ENCODE measurements at regions not wholly inside any gene's neighbourhood (a gene's known extent, or its start where the extent isn't known, plus 50 kb on each side); places are given as distances from the start of the nearest gene placed in this dataset.

- Histone ChIP-seq H3K4me1 (ENCODE audit: control insufficient read depth, insufficient read depth, low read length) (0 out of 2 replicates have a peak, but pooled peaks cover 2% of the 10 kb centered on the region), H3K27ac (ENCODE audit: low read length) (peak overlapping the region; percentile 42; the same call in 1 of the 2 replicates), H3K36me3 (ENCODE audit: control insufficient read depth, insufficient read depth, low read length) (no peaks in the 10 kb centered on the region), H3K4me3 (ENCODE audit: low read depth in 2 of 2, low read length in 2 of 2) (peak overlapping the region; percentile 48 to 67), H3K9me3 (ENCODE audit: control insufficient read depth, insufficient read depth, low read depth, low read length) (no peaks in the 10 kb centered on the region), H3K27me3 (ENCODE audit: control insufficient read depth, insufficient read depth, low read length) (no peaks in the 10 kb centered on the region)
- in situ Hi-C loops (cut with HindIII; ENCODE audit: low pct_unique_long_range_greater_than_20kb, low sequenced_read_pairs) (no loop called here), intact Hi-C loops (cut with micrococcal nuclease; ENCODE audit: unreplicated experiment) (loop anchor here (2.0 kb wide), 1 partner anchor 96 kb away; no protein-coding TSS in a partner anchor)
- no TSS peak for BruUV-seq (replicated peaks)
- POLR2A ChIA-PET, result no interaction called here
- ATAC-seq (peak; percentile 73; the same call in 1 of the 2 replicates), DNase-seq (ENCODE audit: low read depth, low spot score) (no peak)
- CTCF ChIA-PET, result interaction anchor here (0.7 kb wide), 1 partner anchor 24 kb away, joined by 3 read pairs; no protein-coding TSS in a partner anchor
- TF ChIP-seq SIN3A (IDR thresholded peaks at IDR 0.05; ENCODE audit: borderline replicate concordance, insufficient read depth, low read depth, low read length) (no peak), POLR2AphosphoS5 (IDR thresholded peaks at IDR 0.05; ENCODE audit: low read depth, low read length) (no peak), TCF7L2 (IDR thresholded peaks at IDR 0.05; ENCODE audit: low read depth, low read length) (no peak), REST (IDR thresholded peaks at IDR 0.05; ENCODE audit: insufficient read depth in 1 of 2, low read depth in 2 of 2, low read length in 1 of 2) (no peak)
- TF ChIP-seq, protein P1, sequence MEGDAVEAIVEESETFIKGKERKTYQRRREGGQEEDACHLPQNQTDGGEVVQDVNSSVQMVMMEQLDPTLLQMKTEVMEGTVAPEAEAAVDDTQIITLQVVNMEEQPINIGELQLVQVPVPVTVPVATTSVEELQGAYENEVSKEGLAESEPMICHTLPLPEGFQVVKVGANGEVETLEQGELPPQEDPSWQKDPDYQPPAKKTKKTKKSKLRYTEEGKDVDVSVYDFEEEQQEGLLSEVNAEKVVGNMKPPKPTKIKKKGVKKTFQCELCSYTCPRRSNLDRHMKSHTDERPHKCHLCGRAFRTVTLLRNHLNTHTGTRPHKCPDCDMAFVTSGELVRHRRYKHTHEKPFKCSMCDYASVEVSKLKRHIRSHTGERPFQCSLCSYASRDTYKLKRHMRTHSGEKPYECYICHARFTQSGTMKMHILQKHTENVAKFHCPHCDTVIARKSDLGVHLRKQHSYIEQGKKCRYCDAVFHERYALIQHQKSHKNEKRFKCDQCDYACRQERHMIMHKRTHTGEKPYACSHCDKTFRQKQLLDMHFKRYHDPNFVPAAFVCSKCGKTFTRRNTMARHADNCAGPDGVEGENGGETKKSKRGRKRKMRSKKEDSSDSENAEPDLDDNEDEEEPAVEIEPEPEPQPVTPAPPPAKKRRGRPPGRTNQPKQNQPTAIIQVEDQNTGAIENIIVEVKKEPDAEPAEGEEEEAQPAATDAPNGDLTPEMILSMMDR (IDR thresholded peaks at IDR 0.05), result no peak
These were observed 87.9 kb downstream of the ZXDA start for GRCh38 chrX:57822398-57822797.

DNA sequence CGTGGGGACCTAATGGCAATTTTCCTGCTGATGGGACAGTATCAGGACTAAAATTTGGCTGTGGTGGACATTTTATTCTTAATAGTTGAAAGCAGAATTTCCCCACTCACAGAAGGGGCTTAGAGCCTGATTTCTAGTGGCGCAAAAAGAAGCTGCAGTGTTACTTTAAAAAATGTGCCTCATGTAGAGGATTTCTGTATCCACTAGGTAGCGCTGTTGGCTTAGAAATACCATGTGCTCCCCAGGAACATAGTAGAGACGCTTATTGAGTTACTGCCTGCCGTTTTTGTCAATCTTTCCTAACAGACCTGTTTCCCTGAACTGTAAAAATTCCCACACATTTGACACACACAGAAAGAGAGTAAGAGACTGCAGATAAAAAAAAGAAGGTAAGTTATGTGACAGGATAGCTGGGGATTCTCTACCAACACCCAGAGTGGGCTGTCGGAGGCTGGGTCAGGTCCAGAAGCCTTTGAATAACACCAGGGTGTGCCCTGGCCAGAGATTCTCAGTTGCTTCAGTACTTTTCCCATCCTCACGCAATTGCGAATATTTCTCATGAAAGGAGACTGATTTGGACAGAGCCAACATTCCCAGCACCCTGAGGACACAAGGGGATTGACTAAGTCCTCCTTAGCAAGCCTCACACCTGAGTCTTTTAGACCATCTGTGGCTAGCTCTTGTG is 88.4 kb downstream of the ZXDA start:
- in situ Hi-C loops (cut with HindIII; ENCODE audit: low pct_unique_long_range_greater_than_20kb, low sequenced_read_pairs), result no loop called here
- peak; percentile 92 for ATAC-seq
- no peak for TF ChIP-seq SIN3A (IDR thresholded peaks at IDR 0.05; ENCODE audit: borderline replicate concordance, insufficient read depth, low read depth, low read length)
- no peak for TF ChIP-seq POLR2AphosphoS5 (IDR thresholded peaks at IDR 0.05; ENCODE audit: low read depth, low read length)
- TF ChIP-seq, protein P1 (IDR thresholded peaks at IDR 0.05), result peak; percentile 69
- TF ChIP-seq TCF7L2 (IDR thresholded peaks at IDR 0.05; ENCODE audit: low read depth, low read length), result no peak
- TF ChIP-seq REST (IDR thresholded peaks at IDR 0.05; ENCODE audit: insufficient read depth in 1 of 2, low read depth in 2 of 2, low read length in 1 of 2), result no peak
- BruUV-seq (replicated peaks), result no TSS peak
- H3K27me3 ChIP-seq (ENCODE audit: control insufficient read depth, insufficient read depth, low read length), result no peaks in the 10 kb centered on the region
- H3K36me3 ChIP-seq (ENCODE audit: control insufficient read depth, insufficient read depth, low read length), result no peaks in the 10 kb centered on the region
- no peak for DNase-seq (ENCODE audit: low read depth, low spot score)
- H3K4me1 ChIP-seq (ENCODE audit: control insufficient read depth, insufficient read depth, low read length), result 0 out of 2 replicates have a peak, but pooled peaks cover 2% of the 10 kb centered on the region
- intact Hi-C loops (cut with micrococcal nuclease; ENCODE audit: unreplicated experiment), result loop anchor here (1.0 to 2.0 kb wide), 2 partner anchors 97 to 204 kb away; no protein-coding TSS in a partner anchor
- ChIA-PET POLR2A (no interaction called here), CTCF (interaction anchor here (0.7 kb wide), 1 partner anchor 24 kb away, joined by 3 read pairs; no protein-coding TSS in a partner anchor)
- H3K4me3 ChIP-seq (ENCODE audit: low read depth in 2 of 2, low read length in 2 of 2), result peak overlapping the region; percentile 48 to 67
- peak overlapping the region; percentile 42 for H3K27ac ChIP-seq (ENCODE audit: low read length)
- no peaks in the 10 kb centered on the region for H3K9me3 ChIP-seq (ENCODE audit: control insufficient read depth, insufficient read depth, low read depth, low read length)

Measured in Panc1 (cell line).